Prostate gland (tissue), 2 donors: ENCODE measurements at regions not wholly inside any gene's neighbourhood (a gene's known extent, or its start where the extent isn't known, plus 50 kb on each side); places are given as distances from the start of the nearest gene placed in this dataset.

Experiments used
- POLR2AphosphoS5 ChIP-seq: sonication (generic); formaldehyde crosslinking; IDR thresholded peaks from one replicate; pipeline ENCODE4 v1.6.1; 2017; ENCODE audit warnings: antibody characterized with exemption
- TF ChIP-seq, protein P1 (sequence below), 4 experiments: fragments of 200-600 bp in 2 of 4; fragments of 450-650 bp in 2 of 4; sonication (generic) in 2 of 4; IDR thresholded peaks; 1 replicate in 3 of 4; 2 replicates in 1 of 4; pipeline ENCODE4 v1.5.1; 2016 to 2019; ENCODE audit warnings: antibody characterized with exemption in 4 of 4, mild to moderate bottlenecking in 2 of 4, moderate library complexity in 2 of 4

DNA sequence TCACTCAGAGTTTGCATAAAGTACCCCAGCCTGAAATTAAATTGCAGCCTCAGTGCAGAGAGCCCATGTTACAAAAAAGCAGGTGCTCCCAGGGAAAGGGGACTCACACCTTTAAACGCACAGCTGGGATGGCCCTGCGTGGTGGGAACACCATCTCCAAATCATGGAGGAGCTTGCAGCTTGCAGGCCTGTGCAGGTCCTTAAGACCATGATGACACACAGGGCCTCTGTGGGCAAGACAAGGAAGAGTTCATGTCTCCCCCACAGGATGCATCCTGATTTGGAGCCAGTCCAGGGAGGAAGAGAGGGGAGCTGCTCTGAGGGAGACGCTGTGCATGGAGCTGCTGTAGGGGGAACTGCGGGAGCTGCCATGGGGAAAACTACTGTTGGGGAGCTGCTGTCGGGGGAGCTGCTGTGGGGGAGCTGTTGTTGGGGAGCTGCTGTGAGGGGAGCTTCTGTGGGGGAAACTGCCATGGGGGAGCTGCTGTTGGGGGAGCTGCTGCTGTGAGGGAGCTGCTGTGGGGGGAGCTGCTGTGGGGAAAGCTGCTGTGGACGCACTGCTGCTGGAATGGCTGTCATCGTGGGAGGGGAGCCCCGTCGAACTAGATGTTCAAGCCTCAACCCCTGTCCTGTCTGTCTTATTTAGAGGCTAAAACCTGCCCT, 113.9 kb downstream of the MATN1 start:
- TF ChIP-seq, protein P1, sequence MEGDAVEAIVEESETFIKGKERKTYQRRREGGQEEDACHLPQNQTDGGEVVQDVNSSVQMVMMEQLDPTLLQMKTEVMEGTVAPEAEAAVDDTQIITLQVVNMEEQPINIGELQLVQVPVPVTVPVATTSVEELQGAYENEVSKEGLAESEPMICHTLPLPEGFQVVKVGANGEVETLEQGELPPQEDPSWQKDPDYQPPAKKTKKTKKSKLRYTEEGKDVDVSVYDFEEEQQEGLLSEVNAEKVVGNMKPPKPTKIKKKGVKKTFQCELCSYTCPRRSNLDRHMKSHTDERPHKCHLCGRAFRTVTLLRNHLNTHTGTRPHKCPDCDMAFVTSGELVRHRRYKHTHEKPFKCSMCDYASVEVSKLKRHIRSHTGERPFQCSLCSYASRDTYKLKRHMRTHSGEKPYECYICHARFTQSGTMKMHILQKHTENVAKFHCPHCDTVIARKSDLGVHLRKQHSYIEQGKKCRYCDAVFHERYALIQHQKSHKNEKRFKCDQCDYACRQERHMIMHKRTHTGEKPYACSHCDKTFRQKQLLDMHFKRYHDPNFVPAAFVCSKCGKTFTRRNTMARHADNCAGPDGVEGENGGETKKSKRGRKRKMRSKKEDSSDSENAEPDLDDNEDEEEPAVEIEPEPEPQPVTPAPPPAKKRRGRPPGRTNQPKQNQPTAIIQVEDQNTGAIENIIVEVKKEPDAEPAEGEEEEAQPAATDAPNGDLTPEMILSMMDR (IDR thresholded peaks at IDR 0.05), result no peak
- no peak for TF ChIP-seq POLR2AphosphoS5
